ENCODE measurements at regions not wholly inside any gene's neighbourhood (a gene's known extent, or its start where the extent isn't known, plus 50 kb on each side); places are given as distances from the start of the nearest gene placed in this dataset.
A peak's percentile ranks its signal among the peaks of the same experiment; 100 is the strongest.

DNA sequence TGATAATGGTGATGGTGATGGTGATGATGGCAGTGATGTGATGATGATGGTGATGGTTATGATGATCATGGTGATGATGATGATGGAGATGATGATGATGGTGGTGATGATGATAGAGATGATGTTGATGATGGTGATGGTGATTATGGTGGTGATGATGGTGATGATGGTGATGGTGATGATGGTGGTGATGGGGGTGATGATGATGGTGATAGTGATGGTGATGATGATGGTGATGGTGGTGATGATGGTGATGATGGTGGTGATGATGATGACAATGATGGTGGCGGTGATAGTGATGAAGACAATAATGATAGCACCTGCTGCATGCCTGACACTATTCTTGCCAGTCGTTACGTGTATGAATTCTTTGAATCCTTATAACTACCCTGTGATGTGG lies 317.9 kb upstream of the AJAP1 start:
- no peak for DNase-seq

DNA sequence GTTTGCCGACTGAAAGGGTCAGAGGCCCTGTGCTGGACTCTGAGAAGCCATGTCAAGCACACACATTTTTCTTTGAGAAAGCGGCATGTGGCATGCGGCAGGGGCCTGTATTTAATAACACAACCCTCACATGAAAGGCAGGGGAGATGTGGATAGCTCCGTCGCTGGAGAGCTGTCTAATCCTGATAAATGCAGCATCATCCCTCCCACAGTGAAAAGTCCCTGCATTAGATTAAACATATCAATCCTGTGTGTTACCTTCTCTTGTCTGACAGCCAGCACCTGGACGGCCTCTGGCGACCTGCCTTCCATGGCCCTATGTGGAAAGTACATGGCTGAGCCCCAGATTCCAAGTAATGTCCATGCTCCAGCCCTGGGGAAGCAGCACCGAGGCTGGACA lies 313.0 kb upstream of the AJAP1 start:
- no peak for DNase-seq

DNA sequence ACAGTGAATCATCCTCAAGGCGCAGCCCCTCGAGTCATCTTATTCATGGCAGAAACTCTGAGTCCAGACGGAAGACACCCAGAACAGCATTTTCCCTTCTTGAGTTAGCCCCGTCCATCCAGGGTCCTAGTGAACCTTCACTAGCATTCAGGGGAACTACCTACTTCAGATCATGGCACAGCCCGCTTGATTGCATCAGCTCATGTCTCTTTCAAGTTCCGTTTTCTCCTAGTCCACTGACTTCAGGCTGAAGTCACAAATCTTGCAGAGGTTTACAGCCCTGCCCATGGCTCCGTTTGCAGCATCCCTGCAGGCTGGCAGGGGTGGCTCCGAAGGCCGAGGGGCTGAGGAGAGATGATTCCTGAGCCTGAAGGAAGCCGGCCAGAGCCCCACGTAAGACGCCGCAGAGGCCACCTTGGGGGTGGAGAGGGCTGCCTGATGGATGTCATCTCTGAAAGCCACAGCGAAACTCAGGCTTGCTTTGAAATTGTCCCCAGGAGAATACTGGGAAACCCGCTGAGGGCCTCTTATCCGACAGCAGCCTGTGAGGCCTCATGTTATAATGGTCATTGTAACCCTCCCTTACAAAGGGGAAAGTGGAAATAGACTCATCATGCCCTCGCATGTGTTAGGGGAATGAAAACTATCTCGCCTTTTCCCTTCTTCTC lies 310.2 kb upstream of the AJAP1 start:
- DNase-seq, result no peak

DNA sequence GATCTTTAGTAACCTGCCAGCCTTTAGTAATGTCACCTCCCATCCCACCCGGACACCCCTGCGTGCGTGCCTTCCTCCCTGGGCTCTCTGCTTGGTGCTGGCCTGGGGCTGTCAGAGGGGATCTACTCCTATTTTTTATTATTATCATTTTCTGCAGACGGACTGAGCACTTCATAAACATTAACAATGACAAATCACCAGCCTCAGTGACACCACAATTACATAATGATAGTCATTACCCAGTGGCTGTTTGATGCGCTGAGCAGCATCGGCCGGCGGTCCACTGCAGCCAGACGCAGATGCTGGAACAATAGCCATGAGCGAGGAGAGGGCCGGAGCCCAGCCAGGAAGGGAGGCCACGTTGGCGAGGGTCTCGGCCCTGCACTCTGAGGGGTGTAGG lies 309.3 kb upstream of the AJAP1 start:
- DNase-seq, result no peak

DNA sequence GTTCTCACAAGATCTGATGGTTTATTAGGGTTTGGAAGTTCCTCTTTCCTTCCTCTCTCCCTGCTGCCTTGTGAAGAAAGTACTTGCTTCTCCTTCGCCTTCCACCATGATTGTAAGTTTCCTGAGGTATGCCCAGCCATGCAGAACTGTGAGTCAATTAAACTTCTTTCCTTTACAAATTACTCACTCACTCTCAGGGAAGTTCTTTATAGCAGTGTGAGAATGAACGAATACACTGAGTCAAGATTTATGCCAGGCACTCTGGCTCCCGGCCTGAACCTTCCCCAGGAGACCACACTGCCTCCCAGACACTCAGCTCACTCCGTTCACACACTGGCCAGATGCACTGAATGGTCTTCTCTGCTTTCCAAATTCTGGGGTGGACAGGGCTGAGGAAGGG lies 308.3 kb upstream of the AJAP1 start:
- no peak for DNase-seq

DNA sequence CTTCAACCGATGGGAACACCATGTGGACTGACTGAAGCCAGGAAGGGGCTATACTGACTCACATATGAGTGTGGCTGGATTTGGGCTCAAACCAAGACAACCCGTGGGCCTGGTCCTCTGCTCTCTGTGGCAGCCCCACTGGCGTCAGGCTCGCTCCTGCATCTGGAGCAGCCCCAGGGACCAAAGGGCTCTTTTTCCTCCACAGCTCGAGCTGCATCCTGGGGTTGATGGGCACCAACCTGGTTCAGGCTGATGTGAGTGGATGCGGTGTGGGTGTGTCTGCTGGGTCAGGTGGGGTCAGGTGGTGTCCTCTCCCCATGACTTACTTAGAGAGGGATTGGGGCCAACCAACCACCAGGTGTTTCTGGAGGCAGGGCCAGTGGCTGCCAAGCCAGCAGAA lies 303.0 kb upstream of the AJAP1 start:
- DNase-seq, result no peak

DNA sequence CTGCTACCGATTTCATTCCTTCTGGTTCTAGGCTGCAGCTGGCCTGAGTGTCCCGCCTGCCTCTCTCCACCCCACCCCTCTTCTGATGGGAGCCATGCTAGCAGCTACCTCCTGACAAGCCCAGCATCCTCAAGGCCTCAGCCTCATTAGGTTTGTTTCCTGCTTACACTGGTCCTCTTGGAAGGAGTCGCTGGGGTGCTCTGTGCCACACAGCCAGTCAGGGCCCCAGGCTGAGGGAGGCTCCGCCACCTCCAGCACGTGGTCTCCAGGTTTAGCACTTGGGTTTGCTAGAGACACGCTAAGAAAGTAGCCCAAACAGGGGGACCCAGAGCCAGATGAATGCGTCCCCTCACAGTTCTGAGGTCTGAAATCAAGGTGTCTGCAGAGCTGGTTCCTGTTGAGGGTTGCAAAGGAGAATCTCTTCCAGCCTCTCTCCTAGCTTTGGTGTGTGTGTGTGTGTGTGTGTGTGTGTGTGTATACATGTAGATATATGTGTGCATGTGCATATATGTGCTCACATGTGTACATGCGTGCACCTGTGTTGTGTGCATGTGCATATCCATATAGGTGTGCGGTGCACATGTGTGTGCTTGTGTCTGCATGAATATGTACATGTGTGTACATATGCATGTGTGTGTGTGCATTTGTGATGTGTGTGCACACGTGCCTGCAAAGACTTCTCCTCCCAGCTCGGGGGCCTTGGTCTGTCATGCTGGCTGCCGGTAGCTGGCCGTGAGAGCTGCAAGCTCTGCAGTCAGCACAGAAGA lies 301.1 kb upstream of the AJAP1 start:
- no peak for DNase-seq

DNA sequence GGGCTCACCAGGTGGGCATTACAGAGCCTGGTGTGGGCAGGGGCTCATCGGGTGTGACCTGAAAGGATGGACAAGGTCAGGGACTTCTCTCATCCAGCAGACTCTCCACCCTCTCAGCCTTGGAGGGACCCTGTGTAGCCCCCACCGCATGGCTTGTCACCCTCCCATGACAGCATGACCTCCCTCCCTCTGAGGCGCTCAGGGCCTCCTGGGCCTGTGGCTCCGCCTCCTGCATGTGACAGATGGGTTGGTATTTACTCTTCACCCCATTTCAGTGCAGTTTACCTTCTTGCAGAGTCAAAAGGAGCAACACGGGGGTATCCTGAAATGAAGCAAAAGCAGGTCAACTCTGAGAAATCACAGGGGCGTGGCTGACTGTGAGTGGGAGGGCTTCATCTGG lies 298.6 kb upstream of the AJAP1 start:
- no peak for DNase-seq

DNA sequence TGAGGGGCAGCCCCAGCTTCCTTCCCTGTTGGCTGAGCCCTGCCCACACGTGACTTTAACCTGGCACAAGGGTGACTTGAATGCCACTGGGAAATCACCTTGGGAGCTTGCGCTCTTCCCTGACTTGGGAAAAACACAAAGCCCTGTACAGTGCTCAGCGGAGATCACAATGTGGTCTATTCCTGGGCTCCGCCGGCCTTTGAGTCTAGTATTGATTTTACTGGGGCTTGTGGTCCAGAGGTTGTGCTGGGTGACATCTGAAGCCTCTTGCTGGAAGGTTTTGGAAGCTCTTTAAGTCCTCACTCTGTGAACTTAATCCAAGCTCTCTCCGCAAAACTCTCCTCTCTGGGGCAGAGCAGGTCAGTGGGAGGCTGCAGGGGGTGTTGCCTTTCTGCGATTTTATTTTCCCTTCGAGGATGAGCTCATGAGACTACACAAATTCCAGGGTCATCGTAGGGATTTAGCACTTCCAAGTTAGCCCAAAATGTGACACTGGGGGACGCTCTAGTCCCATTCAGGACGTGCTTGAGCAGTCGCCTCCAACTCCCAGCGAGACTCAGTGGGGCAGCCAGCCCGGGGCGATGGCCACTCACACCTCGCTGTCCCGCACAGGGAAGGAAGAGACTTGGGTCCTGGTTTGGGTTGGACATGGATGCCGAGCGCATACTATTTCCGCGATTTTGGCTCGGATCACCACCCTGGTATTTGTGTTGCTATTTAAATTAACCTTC lies 291.9 kb upstream of the AJAP1 start:
- DNase-seq, result no peak

DNA sequence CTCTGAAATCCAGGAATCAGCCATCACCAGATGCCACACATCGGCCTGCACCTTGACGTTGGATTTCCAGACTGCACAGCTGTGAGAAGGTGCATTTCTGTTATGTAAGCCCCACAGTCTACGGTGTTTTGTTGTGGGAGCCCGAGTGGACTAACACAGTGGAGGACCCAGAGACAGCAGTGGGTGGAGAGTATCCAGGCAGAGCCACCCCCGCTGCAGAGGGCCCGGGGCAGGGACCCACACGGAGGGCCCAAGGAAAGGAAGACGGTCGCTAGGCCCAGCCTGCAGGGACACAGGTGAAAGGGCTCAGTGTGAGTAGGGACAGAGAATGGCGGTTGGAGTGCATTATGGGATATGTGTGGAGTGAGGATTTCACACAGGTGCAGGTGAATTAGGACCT lies 288.3 kb upstream of the AJAP1 start:
- DNase-seq, result no peak

DNA sequence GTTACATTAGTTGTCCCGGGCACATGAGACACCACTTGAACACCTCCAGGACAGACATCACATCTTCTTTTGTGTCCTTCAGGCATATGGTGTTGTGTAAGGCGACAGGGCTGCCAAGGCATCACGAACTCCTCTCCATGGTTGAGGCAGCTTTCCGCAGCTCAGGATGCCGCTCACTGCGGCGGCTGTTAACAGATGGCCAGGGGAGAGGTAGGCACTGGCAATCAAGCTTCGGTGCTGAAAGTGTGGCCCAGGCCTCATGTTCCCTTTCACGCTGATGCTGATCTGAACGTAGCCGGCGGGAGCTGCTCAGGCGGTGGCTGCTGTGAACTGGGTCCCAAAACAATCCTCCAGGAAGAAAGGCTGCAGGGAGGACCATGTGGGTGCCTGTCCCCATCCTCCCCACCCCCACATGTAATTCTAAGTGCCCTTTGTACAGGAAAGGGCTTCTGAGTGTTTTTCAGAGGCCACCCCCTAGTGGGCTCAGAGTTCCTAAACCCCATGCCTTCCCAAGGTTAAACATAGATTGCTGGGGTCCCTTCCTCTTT lies 287.1 kb upstream of the AJAP1 start:
- no peak for DNase-seq

DNA sequence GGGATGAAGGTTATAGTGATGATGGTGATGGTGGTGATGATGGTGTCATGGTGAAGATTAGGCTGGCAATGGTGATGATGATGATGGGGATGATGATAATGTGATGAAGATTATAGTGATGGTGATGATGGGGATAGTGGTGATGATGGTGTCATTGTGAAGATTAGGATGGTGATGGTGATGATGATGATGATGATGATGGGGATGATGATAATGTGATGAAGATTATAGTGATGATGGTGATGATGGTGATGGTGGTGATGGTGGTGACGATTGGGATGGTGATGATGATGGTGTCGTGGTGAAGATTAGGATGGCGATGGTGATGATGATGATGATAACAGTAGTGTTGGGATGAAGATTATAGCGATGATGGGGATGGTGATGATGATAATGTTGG lies 285.1 kb upstream of the AJAP1 start:
- DNase-seq, result no peak

DNA sequence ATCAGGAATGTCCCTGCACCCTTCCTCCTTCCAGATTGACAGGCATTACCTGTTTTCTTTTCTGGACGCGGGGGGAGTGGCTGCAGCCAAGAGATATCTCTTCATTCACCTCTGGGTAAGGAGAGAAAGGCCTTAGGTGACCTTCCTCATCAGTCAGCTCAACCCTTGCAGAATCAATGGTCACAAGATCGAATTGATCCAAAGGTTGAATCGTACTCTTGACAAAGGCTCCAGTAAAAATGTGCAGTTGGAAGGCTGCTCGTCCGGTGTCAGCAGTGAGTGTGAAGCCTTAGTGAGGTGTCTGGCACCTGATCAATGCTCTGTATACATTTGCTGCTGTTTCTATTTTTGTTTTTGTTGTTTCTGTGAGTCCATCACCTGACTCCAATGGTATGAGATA lies 282.6 kb upstream of the AJAP1 start:
- DNase-seq, result no peak

DNA sequence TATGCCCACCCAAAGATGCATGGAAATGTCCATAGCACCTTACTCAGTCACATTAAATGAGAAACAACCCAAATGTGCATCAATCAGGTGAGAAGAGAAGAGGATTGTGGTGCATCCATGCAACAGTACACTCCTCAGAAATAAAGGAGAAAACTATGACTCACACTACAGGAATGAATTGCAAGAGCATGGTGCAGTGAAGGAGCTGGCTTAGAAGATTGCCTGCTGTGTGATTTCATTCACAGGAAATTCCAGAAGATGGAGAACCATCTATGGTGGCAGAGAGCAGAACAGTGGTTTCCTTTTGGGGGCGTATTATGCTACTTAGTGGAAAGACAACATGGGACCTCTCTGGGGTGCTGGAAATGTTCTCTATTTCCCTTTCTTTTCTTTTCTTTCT lies 278.6 kb upstream of the AJAP1 start:
- no peak for DNase-seq

DNA sequence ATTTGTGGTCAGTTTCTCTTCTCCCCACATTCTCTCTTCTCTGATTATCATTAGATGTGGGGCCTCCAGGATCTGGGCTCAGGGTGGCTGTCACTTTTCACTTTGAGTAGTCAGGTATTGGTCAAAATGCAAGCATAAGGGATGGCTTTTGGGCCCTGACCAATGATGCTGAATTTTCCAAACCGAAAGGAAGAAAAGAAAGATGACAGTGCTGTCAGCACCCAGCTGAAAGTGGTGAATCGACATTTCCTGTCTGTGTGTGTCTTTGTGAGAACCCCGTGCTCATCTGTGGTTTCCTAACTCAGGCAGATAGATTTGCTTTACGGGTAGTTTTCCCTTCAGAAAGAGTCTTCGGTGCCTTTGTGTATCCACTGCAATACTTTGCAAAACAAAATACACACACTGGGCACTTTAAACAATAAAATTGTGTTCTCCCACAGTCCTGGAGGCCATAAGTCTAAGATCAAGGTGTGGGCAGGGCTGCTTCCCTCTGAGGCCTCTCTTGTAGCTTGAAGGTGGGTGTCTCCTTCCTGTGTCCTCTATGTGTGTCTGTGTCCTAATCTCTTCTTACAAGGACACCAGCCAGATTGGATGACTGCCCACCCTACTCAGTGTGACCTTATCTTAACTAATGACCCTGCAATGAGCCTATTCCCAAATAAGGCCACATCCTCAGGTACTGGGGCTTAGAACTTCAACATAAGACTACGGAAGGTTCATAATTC lies 274.8 kb upstream of the AJAP1 start:
- peak; percentile 5 for DNase-seq

DNA sequence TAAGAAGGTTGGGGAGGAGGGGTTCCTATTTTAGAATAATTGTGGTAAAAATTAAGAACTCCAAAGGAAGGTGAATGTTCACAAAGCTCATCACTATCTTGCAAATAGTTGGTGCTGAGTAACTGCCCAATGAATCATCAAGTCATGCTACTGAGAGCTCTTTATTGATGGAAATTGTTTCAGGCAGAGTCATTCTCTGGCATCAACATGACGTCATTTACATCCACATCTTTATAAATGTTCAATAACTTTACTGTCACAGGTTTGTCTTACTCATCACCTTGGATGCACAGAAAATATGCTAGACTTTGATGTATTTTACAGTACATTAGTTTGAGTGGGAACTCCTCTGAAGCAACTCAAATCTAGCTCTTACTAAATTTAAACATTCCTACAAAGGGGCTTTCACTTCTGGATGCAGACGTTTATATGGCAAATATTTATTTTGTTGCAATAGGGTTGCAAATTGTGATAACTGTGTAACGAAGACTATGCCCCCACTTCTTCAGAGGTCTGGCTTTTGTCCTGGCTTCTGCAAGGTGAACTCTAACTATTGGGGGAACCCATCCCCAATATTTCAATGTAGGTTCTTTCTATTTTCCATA lies 273.7 kb upstream of the AJAP1 start:
- DNase-seq, result no peak

DNA sequence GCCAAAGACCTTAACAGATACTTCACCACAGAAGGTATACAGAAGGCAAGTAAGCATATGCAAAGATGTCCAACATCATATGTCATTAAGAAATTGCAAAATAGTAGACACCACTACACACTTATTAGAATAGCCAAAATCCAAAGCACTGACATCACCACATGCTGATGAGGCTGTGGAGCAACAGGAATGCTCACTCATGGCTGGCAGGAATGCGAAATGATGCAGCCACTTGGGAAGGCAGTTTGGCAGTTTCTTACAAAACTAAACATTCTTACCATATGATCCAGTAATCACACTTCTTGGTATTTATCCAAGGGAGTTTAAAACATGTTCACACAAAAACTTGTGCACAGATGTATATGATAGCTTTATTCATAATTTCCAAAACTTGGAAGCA lies 261.2 kb upstream of the AJAP1 start:
- no peak for DNase-seq

DNA sequence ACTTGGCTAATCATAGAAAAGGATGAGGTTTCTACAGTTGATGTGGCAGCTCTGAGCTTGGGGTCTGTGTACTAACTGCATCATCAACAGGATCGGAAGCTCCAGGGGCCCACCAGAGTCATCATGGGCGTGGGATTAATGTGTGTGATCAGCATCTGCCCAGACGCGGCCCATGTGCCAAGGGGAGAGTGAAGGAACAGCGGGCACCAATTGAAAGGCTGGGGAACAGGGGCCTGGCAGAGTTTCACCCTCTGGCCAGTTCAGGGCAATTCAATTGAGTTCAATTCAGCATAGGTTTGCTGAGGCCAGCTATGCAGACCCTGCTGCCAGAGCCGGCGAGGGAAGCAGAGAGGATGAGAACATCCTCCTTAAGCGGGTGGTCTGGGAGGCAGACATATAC lies 260.0 kb upstream of the AJAP1 start:
- no peak for DNase-seq

DNA sequence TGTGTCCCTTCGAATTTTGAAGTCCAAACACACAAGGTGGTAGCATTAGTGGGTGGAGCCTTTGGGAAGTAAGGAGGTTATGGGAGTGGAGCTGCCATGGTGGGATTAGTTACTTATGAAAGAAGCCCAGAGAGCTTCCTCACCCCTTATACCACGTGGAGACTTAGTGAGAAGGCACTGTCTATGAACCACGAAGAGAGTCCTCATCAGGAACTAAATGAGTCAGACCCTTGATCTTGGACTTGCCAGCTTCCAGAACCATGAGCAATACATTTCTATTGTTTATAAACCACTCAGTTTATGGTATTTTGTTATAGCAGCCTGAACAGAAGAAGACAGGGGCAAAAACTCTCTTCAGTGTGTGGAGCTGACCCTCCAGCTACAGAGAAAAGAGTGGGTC lies 259.3 kb upstream of the AJAP1 start:
- no peak for DNase-seq

DNA sequence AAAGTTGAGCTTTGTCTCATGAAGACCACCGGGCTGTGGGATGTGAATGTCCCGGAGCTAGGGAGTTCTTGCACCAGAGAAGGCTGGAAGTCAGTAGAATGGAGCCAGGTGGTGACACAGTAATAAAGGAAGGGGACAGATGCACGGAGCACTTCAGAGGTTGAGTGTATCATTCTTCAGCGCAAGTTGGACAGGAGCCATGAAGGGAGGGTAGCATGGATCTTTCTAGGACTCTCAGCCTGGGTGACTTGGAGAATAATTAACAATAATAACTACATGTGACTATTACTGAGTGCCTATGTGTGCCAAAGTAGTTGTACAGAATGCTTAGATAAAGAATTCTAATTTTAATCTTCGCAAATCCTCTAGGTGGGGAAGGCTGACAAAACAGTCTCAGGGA lies 258.7 kb upstream of the AJAP1 start:
- no peak for DNase-seq

DNA sequence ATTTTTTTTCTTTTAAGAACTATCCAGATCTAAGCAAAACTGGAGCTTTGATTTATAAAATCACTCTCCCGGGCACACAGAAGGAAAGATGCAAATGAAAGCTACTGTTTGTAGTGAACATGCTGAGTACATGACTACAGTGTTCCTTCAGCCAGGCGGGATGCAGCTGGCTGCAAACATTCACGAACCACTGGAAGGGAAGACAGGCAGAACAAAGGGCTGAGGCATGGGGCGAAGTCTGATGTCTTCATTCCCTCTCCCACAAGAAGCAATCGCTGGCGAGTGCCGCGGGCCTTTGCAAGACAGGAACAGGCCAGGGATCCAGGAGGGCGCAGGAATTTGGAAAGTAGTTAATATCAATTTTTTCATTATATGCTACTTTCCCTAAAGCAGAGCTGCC lies 257.9 kb upstream of the AJAP1 start:
- no peak for DNase-seq

DNA sequence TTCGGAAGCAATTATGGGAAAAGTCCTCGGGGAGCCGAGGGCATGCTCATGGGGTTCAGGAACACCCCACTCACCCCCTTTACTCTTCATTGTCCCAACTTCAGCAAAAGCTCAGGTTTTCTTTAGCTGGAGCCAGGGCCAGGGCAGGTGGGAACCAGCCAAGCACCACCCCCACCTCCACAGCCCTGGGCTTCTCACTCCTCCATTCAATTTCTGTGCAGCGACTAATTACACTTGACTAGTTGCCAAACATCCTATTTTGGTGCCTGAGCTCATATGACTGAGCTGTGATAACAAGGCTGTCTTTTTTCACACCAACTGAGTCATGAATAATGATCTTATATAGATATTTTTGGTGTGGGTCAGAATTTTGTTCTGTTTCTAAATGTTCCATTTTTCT lies 257.2 kb upstream of the AJAP1 start:
- no peak for DNase-seq

DNA sequence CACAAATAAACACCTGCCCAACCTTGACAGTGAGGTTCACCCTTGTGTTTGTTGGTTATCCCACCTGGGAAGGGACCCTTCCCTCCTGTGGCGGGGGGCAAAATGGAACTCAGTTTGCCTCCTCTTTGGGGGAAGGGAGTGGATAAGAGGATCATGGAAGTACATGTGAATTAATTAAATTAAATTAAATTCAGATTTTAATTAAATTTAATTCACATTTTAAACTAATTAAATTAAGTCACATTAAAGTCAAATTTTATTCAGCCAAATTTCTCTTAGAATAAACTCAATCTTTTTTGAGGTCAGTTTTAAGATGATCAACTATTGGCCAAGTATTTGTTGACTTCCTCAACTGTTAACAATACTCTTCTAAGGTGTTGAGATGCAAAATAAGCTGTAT lies 252.4 kb upstream of the AJAP1 start:
- no peak for DNase-seq
